ENCODE measurements at regions not wholly inside any gene's neighbourhood (a gene's known extent, or its start where the extent isn't known, plus 50 kb on each side); places are given as distances from the start of the nearest gene placed in this dataset.

DNA sequence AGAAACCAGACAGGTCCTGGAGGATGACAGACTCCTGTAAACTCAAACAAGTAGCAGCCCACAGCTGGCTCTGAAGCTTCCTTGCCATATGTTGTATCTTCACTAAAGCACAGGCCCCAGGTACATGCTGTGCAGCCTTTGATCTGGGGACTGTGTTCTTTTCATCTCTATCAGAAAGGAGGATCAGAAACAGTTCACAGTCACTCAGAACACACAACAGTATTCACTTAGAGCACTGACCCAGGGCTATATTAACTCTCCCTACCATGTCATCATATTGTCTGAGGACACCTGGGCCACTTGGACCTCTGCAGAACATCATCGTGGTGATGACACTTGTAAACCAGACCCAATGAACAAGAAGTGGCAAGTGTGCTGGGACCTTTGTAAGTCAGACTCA, 222.0 kb downstream of the SETD4 start:
- no peaks in the 10 kb centered on the region for H3K9me3 ChIP-seq
- no peak for TF ChIP-seq CTCF (IDR thresholded peaks at IDR 0.05)
- no peak for TF ChIP-seq POLR2A (IDR thresholded peaks at IDR 0.05)
- ATAC-seq (peak in 1 of 4 donors; percentile 40), DNase-seq (no peak)
- 28 to 47% (median 33%) methylated on average over 1 of the region's 1 CpG for WGBS, 4 donors
- no peak overlapping the region for H3K4me3 ChIP-seq
- H3K27me3 ChIP-seq = no peaks in the 10 kb centered on the region
- H3K4me1 ChIP-seq = peaks cover 0 to 7% (median 0%) of the 10 kb centered on the region in 12 donors
- intact Hi-C loops (cut with DNase I) = loop anchor here in 5 of 10 donors (5.0 to 10.0 kb wide), 5 partner anchors 786 to 1096 kb away; no protein-coding TSS in a partner anchor
- no peaks in the 10 kb centered on the region for H3K36me3 ChIP-seq
- no peak overlapping the region for H3K27ac ChIP-seq

DNA sequence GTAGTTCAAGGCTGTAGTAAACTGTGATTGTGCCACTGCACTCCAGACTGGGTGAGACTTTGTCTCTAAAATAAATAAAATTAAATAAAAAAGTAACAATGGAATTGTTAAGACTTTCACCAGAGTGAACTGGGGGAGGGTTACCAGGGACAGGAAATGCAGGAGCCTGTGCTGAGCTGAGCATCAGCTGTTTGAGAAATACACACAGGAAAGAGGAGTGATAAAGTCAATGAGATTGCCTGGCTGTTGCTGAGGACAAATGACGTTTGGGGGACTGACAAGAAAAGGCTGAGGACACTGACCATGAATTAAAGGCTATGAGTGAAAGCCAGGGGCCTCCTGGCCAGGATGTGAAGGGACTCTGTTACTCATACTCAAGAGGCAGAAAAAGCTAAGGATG, 226.3 kb downstream of the SETD4 start:
- 9 to 15% (median 10%) methylated on average over 1 of the region's 1 CpG for WGBS, 4 donors
- Histone ChIP-seq H3K9me3 (no peaks in the 10 kb centered on the region), H3K4me1 (peaks cover 0 to 7% (median 0%) of the 10 kb centered on the region in 12 donors), H3K4me3 (no peak overlapping the region), H3K27ac (no peak overlapping the region), H3K36me3 (no peaks in the 10 kb centered on the region), H3K27me3 (peaks cover 0 to 4% (median 0%) of the 10 kb centered on the region in 9 donors)
- ATAC-seq (peak in 2 of 4 donors; percentile 62 to 72), DNase-seq (no peak)
- TF ChIP-seq POLR2A (IDR thresholded peaks at IDR 0.05) (no peak), CTCF (IDR thresholded peaks at IDR 0.05) (no peak)
- intact Hi-C loops (cut with DNase I) = loop anchor here in 1 of 10 donors (10.0 kb wide), 1 partner anchor 939 kb away; no protein-coding TSS in a partner anchor

DNA sequence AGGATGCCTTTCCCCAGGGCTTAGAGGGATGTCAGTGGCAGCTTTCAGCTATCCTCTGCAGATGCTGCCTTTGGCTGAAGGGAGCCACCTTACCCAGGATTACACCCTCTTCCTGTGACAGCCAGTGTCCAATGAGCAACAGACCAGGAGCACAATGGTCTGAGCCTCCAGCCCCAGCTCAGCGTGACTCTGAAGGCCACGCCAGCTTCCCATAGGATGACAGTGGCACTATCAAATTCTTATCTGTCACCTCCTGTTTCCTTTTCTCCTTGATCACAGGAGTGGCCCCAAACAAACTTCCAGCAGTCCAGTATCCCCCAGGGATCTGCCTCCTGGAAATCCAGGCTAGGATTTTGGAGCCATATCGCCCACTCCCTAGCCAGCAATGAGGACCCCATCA, 226.9 kb downstream of the SETD4 start:
- Histone ChIP-seq H3K9me3 (no peaks in the 10 kb centered on the region), H3K4me3 (no peak overlapping the region), H3K27ac (no peak overlapping the region), H3K4me1 (peaks cover 0 to 7% (median 0%) of the 10 kb centered on the region in 12 donors), H3K36me3 (no peaks in the 10 kb centered on the region), H3K27me3 (peaks cover 0 to 4% (median 0%) of the 10 kb centered on the region in 9 donors)
- 52 to 67% (median 58%) methylated on average over 3 of the region's 3 CpGs for WGBS, 4 donors
- TF ChIP-seq POLR2A (IDR thresholded peaks at IDR 0.05) = no peak
- no peak for TF ChIP-seq CTCF (IDR thresholded peaks at IDR 0.05)
- intact Hi-C loops (cut with DNase I) = loop anchor here in 1 of 10 donors (10.0 kb wide), 1 partner anchor 939 kb away; no protein-coding TSS in a partner anchor
- DNase-seq (no peak), ATAC-seq (no peak)

- ATAC-seq (no peak), DNase-seq (no peak)
- peaks cover 0 to 4% (median 0%) of the 10 kb centered on the region in 9 donors for H3K27me3 ChIP-seq
- no peaks in the 10 kb centered on the region for H3K36me3 ChIP-seq
- no peak overlapping the region for H3K4me3 ChIP-seq
- TF ChIP-seq POLR2A (IDR thresholded peaks at IDR 0.05) = no peak
- TF ChIP-seq CTCF (IDR thresholded peaks at IDR 0.05) = no peak
- H3K27ac ChIP-seq = no peak overlapping the region
- intact Hi-C loops (cut with DNase I) = loop anchor here in 1 of 10 donors (10.0 kb wide), 1 partner anchor 936 kb away; no protein-coding TSS in a partner anchor
- peaks cover 0 to 7% (median 0%) of the 10 kb centered on the region in 12 donors for H3K4me1 ChIP-seq
- H3K9me3 ChIP-seq = no peaks in the 10 kb centered on the region
- WGBS, 4 donors = 90 to 93% (median 91%) methylated on average over 6 of the region's 6 CpGs
These were observed 229.1 kb downstream of the SETD4 start for GRCh38 chr21:35831230-35831629.

Data from heart left ventricle (tissue), 16 donors.